ENCODE measurements at regions not wholly inside any gene's neighbourhood (a gene's known extent, or its start where the extent isn't known, plus 50 kb on each side); places are given as distances from the start of the nearest gene placed in this dataset.

DNA sequence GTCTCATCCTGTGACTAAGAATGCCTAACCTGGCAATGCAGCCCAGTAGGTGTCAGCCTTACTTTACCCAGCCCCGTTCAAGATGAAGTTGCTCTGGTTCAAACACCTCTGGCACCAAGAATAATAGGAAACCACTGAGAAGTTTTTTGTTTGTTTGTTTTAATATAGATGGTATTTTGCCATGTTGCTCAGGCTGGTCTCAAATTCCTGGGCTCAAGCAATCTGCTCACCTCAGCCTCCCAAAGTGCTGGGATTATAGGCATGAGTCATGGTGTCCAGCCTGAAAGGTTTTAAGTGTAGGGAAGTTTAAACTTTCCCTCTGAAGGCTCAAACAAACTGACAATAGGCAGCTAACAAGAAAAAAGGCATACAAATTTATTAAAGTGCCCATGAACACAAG is 51.2 kb upstream of the ABCC4 start:
- no peak for DNase-seq

DNA sequence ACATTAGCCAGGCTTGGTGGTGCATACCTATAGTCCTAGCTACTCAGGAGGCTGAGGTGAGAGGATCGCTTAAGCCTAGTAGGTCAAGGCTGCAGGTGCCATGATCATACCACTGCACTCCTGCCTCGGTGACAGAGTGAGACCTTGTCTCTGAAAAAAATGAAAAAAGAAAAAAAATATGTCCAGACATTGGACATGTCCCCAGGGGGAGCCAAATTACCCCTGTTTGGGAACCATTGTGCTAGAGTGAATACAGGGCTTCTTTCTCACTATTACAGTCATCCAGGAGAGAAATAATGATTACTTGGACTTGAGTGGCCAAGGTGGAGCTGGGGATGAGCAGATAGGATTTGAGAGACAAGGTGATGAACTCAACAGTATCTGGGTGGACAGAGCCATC is 52.9 kb upstream of the ABCC4 start:
- DNase-seq = no peak

DNA sequence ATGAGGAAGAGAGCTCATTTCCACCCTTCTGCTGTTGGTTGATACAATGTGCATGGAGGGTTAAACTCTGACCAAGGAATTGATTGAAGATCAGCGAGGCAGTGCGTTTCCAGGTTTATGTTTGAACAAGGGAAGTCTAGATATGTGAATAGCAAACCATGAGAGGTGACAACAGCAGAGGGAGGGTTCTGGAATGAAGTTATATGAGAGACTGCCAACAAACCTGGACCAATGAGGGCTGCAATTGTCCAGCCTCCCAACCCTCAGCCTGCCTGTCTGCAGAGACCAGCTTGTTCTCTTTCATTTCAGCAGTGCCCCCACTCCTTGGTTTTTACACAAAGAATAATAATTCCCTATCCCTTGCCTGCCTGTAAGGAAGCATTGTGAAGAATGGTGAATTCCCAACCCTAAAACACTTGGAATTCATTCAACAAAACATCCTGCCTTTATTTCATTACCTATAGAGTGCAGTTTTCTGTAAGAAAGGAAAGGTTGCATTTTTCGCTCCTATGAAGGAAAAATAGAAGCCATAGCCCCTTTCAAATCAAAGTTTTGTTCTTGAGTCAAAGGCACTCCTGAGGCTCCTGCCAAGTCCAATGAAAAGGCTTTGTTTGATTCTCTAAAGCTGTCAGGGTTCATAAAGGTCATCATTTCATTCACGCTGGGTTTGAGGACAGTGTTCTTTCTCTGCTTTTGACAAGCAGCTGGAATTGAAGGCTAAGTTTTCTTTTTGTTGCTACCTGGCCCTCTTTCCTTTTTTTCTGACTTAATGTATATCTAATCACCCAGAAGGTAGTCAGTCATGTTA is 53.6 kb upstream of the ABCC4 start:
- DNase-seq = peak; percentile 72

DNA sequence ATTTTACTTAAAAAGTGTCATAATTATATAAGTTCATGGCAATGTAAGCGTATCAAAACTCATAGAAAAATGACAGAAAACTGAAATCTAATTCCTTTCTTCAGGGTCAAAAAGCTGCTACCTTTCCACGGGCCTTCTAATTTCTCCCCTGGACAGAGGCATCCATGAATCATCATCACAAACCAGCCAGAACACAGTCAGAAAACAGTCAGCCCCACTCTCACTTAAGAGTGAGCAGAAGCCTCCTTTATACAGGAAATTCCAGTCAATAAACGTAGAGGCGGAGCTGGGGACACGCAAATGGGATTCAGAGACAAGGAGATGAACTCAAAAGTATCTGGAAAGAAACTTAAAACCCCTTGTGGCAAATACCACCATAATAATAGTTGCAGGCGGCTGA is 54.2 kb upstream of the ABCC4 start:
- peak; percentile 36 for DNase-seq

DNA sequence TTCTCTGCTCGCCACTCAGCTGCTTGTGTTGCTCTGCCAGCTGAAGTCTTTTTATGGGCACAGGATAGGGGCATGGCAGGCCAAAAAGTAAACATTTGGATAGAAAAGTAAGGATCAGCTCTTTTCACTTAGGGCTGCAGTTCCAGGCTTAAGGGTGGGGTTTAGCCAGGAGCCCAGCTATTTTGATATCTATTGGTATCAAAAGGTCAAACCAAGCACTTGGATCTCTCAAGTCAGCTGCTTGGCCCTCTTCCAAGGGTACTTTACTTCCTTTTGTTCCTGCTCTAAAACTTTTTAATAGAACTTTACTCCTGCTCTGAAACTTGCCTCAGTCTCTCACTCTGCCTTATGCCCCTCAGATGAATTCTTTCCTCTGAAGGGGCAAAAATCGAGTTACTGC is 55.7 kb upstream of the ABCC4 start:
- DNase-seq = no peak

DNA sequence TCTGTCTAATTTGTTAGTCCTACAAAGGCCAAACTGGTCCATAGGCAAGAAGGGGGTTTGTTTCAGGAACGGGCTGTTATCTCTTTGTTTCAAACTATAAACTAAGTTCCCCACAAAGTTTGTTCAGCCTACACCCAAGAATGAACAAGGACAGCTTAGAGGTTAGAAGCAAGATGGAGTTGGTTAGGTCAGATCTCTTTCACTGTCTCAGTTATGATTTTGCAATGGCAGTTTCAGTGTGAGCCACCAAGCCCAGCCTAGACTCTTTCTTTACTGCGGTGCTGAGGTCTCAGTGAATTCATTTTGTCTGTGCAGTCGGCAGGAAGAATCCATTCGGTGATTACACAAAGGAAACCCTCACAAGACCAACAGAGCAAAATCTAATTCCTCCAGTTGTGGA is 56.6 kb upstream of the ABCC4 start:
- no peak for DNase-seq

DNA sequence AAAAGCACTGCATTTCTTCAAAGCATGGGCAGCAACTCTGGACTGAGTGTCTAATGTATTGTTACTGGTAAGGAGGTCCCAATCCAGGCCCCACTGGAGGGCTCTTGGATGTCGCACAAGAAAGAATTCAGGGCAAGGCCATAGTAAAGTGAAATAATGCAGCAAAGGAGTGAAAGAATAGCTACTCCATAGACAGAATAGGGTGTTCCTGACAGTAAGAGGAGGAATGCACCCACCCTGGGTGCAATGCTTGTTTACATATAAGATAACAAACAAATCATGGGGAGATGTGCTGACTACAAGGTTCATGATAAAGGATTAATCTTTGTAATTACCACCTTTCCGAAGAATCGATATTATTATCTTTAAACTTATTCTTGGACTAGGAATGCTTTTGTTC is 58.8 kb upstream of the ABCC4 start:
- no peak for DNase-seq

DNA sequence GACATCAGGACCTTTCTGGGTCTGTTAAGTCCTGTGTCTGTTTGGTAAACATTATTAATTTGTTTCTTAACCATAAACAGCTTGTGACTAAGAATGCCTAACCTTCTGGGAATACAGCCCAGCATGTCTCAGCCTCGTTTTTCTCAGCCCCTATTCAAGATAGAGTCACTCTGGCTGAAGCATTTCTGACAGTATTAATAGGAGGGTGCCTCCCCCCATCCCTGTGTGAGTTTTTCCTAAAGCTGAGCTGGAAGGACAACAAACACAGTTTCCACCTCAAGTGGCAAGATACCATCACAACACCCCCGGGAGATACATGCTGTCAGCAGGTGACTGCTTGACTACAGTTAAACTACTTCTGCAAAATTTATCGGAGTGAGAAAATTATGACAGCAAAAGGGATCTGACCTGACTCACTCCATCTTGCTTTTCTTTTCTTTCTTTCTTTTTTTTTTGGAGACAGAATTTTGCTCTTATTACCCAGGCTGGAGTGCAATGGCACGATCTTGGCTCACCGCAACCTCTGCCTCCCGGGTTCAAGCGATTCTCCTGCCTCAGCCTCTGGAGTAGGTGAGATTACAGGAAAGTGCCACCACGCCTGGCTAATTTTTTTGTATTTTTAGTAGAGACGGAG is 59.3 kb upstream of the ABCC4 start:
- peak; percentile 17 for DNase-seq

DNA sequence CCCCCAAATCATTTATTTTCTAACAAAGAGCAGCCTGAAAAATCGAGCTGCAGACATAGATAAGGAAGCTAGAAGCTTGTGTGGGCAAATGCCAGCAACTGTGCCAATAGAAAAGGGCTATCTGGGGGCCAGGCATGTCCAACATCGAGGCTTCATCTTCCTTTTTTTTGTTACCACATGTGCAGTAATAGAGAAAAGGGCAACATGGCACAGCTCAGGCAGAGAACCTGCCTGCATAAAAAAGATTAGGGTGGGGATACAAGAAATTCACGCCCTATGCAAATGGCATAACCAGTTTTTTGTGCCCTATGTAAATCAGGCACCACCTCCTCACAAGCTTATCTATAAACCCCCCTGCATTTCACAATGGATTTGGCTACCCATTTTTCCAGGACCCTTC is 60.4 kb upstream of the ABCC4 start:
- DNase-seq = no peak

DNA sequence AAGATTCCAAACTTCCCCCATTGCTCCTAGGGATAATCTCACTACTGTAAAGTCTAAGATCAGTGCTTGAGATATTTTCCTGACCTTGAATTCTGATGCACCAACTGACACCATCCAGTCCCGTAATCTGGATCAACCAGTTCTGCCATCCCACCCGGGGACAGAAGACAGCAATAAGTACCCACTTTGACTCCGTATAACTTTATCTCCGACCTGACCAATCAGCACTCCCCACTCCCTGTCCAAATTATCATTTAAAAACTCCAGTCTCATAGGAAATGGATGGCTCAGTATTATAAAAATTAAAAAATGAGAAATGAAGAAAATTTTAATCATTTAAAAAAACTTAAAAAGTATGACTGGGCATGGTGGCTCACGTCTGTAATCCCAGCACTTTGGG is 61.4 kb upstream of the ABCC4 start:
- DNase-seq = no peak

DNA sequence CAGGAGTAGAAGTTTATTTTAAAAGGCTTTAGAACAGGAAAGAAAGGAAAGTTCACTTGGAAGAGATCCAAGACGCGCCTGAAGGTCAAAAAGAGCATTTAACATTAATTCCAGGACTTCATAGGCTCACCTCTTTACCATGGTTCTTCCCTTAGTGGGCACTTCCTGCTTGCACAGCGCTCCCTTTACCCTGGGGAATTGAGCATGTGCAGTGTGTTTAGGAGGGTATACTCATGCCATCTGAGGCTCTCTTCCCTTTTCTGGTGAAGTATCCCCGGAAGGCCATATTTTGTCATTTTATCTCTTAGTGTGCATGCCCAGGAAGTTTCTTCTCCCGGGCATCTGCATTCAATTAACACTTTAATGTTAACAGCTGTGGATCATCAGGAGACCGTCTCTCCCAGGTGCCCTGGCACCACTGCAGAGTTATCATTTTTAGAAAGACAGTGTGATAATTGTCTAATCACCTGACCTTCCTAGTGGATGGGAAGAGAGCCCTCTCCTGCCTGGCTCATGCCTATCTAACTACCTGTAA is 66.1 kb upstream of the ABCC4 start:
- no peak for DNase-seq

DNA sequence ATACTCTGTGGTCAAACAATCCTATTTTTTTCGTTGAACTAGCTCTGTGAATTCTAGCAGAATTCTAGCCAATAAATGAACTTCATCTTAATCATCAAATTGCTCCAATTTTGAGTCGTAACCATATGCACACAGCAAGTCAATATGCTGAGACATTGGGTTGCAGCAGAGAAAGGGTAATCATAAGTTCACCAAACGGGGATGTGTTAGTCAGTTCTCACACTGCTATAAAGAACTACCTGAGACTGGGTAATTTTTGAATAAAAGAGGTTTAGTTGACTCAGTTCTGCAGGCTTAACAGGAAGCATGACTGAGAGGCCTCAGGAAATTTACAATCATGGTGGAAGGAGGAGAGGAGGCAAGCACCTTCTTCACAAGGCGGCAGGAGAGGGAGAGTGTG is 67.7 kb upstream of the ABCC4 start:
- DNase-seq = no peak

DNA sequence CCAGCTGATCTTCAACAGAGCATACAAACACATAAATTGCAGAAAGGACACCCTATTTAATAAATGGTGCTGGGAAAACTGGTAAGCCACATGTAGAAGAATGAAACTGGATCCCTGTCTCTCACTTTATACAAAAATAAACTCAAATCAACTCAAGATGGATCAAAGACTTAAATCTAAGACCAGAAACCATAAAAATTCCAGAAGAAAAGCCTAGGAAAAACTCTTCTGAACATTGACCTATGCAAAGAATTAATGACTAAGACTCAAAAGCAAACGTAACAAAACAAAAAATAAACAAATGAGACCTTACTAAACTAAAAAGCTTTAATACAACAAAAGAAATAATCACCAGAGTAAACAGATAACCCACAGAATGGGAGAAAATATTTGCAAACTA is 74.5 kb upstream of the ABCC4 start:
- no peak for DNase-seq

DNA sequence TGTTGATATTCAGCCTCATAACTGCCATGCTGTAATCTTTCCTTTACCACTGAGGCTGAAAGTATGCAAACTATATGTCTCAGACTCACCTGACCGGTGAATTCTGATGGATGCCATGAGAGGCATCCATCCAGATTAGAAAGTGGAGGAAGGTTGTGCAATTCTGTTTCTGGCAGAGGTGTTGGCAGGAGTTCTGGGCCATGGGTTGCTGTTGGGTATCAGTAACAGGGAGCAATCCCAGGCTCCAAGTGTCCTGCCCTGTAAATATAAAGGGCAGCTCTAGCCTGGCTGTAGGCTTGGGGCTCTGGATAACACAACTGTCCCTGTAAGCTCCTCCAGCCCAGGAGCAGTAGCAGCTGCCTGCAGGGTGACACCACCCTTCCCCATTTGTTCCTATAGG is 77.4 kb upstream of the ABCC4 start:
- DNase-seq = no peak

DNA sequence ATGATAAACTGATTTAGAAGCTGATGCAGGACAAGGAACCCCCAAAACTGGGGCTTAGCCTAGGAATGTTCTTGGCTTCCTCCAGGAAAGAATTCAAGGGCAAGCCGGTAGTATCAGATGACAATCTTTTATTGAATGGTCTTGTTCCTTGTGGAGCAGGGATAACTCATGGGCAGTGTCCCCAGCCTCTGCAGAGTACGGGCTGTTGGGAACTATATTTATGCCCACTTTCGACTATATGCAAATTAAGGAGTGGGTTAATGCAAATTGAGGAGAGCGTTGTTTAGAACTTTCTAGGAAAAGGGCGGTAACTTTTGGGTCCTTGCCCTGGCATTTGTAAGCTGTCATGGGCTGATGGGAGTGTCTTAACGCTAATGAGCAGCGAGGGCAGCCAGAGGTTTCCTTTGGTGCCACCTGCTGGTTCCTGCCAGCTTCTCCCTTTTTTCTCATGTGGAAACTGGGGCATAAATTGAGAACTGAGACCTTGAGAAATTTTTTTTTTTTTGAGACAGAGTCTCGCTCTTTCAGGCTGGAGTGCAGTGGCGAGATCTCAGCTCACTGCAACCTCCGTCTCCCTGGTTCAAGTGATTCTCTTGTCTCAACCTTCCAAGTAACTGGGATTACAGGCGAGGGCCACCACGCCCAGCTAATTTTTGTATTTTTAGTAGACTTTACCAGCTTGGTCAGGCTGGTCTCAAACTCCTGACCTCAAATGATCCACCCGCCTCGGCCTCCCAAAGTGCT is 79.4 kb upstream of the ABCC4 start:
- DNase-seq = peak; percentile 83

DNA sequence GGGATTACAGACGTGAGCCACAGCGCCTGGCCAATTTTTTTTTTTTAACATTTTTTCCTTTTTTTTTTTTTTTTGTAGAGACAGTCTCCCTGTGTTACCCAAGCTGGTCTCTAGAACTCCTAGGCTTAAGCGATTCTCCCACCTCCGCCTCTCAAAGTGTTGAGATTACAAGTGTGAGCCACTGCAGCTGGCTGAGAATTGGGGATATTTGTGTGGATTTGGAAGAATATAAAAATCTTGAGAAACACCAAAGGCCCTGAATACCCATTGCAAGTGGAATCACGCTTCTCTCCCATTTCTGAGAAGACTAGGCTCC is 79.9 kb upstream of the ABCC4 start:
- DNase-seq = no peak

DNA sequence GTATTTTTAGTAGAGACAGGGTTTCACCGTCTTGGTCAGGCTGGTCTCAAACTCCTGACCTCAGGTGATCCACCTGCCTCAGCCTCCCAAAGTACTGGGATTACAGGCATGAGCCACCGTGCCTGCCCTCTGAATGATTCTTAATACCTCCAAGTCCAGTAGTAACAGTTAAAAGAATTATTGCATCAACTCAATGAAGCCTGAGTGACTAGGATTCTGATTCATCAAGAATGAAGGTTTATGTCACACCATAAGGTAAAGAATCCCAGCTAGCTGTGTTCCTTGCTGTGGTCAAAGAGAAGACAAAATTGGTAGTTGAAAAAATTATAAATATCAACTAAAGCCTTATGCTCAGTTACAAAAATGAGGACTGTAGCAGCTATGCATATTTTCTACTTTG is 81.2 kb upstream of the ABCC4 start:
- no peak for DNase-seq

DNA sequence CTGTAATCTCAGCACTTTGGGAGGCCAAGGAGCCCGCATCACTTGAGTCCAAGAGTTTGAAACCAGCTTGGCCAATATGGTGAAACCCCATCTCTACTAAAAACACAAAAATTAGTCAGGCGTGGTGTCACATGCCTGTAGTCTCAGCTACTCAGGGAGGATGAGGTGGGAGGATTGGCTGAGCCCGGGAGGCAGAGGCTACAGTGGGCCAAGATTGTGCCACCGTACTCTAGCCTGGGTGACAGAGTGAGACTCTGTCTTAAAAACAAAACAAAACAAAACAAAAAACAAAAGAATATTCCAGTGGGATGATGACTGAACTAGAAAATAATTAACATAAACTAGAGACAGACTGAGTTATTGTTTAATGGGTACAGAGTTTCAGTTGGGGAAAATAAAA is 81.7 kb upstream of the ABCC4 start:
- no peak for DNase-seq

DNA sequence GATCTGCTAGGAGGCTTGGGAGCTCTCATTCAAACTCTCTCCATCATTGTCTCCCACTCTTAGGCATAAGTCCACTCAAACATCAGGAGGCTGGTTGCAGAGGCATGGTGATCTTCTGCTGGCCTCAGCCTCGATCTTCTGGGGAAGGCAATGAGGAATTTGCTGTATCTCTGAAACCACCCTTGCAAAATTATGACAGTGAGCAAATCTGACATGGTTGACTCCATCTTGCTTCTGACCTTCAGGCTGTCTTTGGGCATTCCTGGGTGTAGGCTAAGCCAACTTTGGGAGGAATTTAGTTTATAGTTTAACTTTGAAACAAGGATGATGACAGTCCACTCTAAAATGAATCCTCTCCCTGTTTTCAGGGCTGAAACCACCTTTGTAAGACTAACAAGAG is 84.1 kb upstream of the ABCC4 start:
- no peak for DNase-seq

DNA sequence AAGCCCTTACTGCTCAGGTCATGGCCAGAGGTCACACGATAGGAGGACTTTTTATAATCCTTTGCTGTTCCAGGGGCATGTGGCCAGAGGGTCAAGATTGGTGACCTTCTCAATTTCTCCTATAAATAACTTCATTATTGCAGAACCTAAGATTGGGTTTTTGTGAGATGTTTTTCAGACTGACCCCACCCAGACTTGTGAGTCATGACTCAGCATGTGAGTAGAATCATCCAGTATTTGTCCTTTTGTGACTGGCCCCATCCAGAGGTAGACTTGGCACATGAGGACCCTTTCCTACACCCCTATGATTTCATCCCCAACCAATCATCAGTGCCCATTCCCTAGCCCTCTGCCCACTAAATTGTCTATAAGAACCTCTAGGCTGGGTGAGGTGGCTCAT is 84.5 kb upstream of the ABCC4 start:
- no peak for DNase-seq

DNA sequence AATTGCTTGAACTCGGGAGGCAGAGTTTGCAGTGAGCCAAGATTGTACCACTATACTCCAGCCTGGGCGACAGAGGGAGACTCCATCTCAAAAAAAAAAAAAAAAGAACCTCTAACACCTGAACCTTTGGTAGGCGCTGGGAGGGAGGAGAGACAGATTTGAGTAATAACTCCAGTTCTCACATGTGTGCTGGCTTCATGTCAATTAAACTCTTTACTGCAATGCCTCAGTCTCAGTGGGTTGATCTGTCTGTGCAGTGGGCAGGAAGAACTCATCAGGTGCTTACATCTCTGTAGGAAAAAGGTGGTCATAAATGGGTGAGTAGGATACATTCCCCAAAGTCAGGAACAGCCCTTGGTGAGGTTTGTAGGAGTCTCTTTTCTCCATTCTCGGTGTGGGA is 85.1 kb upstream of the ABCC4 start:
- no peak for DNase-seq

DNA sequence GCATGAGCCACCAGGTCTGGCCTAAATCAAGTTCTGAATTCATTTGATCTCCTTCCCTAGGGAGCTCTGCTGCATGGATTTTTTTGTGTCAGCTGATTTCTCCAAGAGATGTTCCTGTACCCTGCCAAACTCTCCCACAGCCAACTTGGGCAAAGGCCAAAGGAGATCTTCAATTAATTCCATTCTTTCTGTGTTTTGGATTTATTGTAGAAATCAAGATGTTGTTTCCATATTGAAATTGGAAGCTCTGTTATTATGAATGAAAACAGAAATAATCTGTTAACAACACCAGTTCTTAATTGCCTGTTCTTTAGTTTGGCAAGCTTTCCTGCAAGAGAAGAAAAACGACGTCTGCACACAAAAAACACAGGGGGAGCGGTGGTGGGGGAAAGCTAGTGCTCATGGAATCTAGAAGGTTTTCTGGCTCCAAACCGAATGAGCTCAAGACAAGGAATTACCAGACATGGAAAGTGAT is 86.5 kb upstream of the ABCC4 start:
- DNase-seq = no peak

DNA sequence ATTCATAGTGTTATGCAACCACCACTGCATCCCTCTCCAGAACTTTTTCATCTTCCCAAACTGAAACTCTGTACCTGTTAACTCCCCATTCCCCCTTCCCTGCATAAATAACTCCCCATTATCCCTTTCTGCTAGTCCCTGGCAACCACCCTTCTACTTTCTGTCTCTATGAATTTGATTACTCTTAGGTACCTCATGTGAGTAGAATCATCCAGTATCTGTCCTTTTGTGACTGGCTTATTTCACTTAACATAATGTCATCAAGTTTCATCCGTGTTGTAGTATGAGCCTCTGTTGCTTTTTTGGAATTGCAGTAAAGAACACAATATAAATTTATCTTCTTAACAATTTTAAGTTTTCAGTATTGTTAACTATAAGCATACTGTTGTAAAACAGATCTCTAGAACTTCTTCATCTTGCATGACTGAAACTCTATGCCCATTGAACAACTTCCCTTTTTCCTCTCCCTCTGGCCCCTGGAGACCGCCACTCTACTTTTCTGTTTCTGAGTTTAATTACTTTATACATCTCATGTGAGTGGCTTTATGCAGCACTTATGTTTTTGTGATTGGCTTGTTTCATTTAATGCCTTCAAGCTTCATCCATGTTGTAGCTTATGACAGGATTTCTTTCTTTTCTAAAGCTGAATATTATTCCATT is 87.3 kb upstream of the ABCC4 start:
- DNase-seq = no peak
